GM04503 (cell line): ENCODE measurements at regions not wholly inside any gene's neighbourhood (a gene's known extent, or its start where the extent isn't known, plus 50 kb on each side); places are given as distances from the start of the nearest gene placed in this dataset.

Source experiments
- DNase-seq: peaks from one replicate; pipeline ENCODE4 v3.0.0-alpha.2; 2012; ENCODE audit warnings: low read depth

DNA sequence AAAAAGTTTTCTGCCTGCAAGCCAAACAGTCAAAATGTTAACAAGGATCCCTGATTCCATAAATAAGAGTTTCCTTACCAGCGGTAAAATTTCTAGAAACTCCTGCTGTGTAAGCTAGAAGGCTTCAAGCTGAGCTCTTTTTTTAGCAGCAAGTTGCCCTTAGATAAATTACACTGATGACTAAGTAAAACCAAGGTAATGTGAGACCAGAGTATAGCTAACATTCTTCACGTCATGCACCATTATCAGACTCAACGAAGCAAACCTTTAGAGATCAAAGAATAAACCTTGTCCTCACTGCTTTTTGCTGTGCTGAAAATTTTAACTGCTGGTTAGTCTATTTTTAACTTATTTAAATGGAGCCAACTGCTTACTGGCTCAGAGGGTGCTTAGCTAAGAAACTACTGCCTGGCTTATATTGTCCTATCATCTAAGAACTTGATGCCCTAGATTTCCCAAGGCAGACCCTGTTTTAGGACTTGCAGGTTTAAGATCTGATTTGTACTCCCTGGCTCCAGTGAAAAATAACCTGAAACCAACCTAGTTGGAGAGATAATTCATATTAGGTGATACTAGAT lies 900.7 kb downstream of the JRKL start:
- no peak for DNase-seq

DNA sequence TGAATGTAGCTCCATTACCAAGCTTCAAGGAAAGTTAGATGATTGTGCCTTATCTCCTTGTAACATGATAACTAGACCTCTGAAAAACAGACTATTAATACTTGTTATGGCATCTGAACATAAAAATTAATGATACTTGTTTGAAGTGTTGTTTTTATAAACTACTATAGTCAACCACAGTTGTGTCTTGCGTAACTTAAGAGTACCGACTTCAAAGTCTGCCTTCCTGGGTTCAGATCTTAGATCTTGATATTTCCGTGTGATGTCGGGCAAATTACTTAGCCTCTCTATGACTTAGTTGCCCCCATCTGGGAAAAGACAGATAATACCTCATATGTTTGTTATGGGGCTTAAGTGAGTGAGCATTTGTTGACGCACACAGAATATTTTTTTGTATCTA lies 906.5 kb downstream of the JRKL start:
- no peak for DNase-seq

DNA sequence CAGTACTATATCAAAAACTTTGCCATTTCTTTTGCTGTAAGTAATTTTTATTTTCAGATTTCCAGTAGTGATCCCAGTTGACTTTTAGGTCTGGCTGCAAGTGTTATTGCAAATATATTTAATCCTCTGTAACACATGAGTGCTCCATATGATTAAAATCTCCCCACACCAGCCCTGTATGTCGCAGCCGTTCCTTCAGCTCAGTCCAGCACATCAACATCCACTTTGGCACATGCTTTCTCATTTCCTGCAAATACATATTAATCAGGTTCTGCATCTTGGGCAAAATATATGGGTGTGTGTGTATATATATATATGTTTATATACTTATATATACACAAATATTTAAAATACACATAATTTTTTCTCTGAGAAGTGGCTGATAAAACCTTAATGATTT lies 919.5 kb downstream of the JRKL start:
- DNase-seq = no peak

DNA sequence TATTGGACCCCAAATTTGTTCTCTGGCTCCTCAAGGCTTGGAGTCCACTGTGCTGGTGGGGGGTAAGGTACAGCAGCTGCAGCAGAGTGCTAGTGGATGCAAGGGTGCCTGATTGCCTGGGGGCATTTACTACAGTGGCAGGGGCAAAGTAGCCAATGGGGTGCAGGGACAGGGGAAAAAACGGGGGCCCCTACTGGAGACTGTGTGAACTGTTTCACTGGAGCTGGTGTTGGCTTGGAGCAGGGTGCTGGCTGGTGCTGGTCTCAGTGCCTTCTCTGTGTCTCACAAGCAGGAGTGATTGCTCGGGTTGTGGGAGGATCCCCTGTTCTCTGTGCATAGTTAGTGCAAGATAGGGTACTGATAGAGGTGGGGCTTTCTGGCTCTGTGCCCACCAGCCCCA lies 935.9 kb downstream of the JRKL start:
- DNase-seq = no peak

DNA sequence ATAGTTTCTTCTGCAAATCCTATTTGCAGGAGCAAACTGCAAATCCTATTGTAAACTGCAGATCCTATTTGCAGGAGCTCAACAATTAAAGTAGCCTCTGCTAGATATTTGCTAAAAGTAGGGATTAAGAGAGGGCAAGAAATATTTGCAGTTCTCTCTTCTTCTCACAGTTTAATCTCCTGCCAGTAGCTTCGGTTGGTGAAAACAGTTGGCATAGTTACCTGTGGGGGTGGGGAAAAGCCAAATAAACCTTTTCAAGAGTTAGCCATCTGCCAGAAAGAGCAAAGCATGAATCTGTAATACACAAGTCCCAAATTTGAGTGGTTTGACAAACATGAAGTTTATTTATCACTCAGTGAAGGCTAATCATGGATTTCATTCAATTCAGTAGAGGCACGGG lies 942.5 kb downstream of the JRKL start:
- DNase-seq = no peak

DNA sequence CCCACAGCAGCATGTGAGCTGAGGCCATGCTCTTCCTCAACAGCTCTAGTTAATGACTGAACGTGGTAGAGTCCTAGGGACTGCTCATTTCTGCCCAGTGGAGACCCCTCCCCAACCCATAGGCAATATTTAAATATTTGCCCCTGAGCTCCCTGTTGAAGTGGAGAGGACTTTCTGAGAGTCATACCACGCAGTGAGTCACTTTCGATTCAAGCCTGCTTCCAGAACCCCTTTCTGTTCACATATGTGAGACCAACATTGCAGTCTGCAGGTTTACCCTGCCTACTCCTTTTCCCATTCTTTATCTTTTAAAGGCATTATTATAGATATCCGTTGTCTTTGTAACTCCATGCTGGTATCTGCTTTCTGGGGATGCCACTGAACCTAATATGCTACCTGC lies 946.3 kb downstream of the JRKL start:
- DNase-seq = no peak

DNA sequence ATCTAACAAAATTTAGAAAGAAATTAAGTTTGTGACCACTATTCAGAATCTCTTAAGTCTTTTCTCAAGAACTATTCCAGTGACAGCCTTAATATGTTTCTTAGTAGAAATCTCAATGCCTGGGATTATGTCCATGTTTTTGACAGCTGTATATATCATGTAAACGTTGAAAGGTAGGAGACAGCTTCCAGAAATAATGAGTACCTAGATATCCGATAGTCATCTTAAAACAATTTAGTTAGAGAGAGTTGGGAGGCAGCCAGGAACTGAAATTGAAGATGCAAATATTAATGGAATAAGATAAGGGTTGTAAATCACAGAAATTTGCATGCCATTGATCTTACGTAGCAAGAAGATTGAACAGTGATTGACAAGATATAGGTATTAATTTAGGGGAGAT lies 955.2 kb downstream of the JRKL start:
- no peak for DNase-seq

DNA sequence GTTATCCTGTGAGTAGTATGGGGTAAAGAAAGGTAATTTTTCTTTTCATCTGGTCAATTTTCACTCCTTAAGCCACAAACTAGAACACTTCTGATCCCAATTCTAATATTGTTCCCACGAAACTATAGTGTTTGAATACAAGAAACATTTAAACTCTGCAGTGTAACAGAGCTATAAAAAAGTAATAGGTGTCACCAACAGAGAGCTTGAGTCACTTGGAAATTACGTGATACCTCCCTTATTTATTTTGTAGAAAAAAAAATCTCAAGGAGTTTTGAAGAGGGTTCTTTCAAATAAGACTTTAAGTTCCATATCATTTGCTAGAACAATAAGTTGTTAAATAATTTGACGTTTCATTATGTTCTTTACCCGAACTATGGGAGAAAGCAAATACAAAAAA lies 959.4 kb downstream of the JRKL start:
- no peak for DNase-seq

DNA sequence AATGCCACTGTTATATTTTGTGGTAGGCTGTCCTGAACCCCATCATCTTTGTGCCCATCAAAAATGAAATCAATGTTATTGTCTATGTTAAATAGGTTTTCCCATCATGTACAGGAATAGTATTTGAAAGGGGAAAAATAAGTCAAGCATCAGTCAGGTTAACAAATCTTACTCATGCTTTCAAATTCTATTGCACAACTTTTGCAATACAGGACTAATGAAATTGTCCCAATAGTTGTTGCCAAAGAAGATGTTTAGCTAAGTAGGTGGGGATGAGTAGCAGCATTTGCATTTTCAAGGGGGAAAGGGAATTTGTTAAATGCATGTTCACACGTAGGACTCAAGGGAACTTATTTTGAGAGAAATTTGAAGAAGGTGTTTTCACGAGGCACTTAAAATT lies 962.1 kb downstream of the JRKL start:
- no peak for DNase-seq

DNA sequence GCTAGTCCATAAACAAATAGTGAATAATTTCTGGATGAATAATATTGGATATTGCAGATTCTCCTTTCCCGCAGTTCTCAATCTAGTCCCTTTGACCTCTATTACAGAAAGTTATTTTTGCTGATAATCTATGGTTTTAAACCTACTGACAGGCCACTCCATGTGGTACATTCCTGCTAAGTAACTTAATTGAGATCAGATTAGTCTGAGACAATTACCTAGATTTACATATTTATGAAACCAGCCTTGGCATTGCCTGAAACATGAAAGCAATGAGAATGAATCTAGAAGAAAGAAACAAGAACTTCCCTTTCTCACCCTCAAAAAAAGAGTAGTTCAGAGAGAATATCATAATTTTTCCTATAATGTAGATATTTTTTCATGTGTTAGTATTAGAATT lies 964.2 kb downstream of the JRKL start:
- no peak for DNase-seq

DNA sequence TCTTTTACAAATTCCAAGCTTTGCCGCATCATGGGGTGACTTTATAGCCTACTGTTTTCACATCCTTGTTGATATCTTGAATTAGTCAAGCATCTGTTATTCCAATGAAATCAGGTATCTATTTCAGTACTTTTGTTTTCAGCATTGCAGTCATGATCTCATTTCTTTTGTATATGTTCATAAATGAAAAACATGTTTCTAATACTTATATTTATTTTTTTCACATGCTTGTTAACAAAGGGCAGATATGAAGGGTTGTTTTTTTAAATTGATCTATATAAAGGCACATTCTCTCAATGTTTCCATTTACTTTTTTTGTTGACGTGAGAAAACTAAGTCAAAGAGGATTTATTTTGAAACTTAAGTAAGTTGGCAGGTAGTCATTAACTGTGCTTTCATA lies 964.8 kb downstream of the JRKL start:
- no peak for DNase-seq

DNA sequence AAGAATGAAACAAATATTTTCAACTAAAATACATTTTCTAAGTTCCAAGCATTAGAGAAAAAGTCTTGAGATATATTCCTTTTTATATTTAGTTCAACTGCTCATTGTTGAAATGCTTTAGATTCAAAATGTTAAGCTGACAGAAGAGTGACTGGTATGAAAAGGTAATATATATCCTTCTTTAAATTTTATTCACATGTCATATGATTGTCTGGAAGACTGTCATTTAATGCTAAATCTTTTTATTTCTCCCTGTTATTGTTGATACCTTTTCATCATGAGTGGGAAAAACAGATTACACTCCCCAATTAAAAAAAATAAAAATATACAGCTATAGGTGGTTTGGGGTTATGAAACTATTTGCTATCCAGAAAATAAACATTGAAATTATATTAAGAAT lies 965.4 kb downstream of the JRKL start:
- no peak for DNase-seq

DNA sequence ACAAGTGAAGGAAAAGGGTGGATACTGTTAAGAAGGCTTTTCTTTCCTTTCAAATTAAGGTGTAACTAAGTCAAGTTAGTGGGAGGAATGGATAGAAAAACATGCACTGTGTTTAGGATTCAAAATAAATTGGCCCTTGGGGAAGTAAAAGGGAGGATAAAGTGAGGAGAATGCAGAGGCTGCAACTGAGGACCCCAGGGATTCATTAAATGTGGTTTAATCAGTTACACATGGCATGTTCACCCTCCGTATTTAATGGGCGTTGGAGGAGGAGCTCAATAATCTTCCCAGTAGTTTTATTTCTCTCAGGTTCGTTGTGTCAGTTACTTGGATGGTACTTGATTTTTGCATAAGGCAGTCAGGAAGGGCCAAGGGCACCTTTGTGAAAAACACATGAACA lies 966.3 kb downstream of the JRKL start:
- no peak for DNase-seq

DNA sequence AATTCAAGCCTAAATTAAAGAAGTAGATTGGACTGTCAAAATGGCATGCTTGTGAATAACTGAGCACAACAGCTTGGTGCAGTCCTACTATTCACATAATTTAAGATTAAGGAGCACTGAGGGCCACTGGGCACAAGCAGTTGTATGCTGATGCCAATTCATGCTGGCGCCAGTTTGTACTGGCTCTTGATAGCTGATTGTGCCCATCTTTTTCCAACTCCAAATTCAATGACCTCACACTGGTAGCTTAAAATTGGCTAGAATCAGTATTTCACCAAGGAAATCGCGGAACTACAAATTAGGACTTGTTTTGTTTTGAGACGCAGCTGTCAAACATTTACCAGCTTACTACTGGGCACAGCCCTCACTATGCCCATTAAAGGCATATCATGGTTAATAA lies 969.2 kb downstream of the JRKL start:
- DNase-seq = no peak

DNA sequence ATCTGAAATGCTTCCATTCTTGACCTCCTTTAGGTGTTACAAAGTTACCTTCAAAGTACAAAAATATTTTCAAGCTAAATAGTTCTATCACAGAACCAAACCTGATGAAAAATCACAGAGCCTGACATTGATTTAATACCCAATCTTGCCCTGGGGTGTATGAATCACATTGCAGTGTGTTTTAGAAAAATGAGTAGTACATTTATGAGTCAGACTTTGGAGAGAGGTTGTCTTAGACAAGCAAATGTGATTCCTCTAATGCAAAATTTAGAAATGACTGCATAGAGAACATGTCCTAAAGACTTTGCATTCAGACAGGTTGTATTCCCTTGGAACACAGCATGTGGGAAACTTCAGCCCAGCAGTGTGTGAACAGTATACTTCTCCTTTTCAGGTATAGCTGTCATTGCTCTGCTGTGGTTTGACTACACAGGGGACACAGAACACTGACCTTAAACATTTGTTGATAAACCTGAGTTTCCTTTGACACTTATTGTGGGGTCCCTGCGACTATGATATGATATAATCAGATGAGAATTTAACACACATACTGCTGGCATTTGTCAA lies 972.1 kb downstream of the JRKL start:
- DNase-seq = no peak

DNA sequence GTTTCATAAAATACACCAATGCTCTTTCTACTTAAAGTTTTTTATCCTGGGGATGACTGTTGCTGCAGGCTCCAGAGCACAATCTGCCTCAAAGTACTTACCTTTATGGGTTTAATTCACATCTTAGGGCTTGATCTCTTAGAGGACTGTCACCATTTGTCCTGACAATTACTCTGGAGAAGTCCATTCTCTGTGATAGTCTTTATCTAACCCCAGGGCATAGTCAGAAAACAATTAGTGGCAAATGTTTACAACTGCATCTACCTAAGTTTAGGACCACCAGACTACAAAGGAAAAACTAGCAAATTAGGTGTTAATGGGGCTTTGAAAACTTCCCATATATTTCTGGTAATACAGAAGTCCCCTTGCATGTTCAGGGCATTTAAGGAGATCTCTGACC lies 973.5 kb downstream of the JRKL start:
- DNase-seq = no peak

DNA sequence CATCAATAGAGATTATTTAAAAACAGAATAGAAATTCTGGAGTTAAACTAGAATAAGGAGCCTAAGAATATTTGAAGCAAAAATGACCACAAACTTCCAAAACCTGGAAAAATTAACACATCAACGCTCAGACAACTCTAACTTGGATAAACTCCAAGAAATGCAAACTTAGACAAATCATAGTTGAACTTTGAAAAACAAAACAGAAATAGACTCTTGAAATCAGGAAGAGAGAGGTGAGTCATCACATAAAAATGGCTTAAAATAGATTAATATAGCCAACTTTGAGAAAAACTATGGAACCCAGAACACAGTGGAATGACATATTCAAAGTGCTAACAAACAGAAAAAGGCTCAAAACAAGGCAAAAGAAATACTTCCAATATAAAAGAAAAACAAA lies 974.2 kb downstream of the JRKL start:
- no peak for DNase-seq

DNA sequence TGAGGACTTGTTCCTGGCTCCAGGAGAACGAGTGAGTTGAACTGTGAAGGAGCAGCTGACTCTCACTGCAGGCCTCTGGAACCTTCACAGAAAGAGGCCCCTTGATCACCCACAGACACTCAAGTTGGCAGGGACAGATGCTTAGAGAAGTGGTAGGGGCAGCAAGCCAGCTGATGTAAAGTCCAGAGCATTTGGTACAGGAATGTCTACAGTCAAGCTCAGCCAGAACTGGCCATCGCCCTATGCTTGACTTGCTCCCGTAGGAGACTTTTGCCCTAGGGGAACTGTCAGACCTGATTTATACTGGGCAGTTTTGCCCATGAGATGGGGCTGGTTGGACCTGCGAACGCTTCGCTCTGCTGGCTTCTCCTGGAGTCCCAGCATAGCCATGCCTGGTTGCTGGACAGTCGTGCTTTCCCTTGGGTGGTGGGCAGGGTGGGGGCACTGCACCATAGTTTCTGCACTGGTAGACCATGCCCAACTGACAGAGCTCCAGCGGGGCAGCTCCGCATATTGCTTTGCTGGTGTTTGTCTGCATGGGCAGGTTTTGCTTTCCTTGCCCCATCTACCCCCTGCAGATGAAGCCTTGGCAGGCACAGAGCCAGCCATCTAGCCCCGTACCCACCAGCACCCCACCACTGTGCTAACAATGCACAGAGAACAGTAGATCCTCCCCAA lies 977.7 kb downstream of the JRKL start:
- no peak for DNase-seq

DNA sequence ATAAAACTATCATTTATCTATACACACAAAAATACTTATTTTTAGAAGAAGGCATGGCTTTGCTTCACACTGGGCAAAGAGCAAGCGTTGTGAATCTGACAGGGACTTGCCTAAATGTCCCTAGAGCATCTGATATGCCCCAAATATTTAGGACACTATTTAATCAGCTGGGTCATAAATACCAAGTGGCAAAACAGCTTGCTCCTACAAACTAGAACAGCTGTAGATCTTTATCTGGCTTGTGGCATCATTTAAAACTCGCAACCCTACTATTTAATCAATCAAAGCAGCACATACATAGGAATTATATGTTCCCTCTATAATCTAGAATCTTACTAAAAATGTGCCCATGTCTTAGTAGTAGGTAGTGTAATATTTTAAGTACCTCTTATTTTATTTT lies 999.5 kb downstream of the JRKL start:
- DNase-seq = no peak

DNA sequence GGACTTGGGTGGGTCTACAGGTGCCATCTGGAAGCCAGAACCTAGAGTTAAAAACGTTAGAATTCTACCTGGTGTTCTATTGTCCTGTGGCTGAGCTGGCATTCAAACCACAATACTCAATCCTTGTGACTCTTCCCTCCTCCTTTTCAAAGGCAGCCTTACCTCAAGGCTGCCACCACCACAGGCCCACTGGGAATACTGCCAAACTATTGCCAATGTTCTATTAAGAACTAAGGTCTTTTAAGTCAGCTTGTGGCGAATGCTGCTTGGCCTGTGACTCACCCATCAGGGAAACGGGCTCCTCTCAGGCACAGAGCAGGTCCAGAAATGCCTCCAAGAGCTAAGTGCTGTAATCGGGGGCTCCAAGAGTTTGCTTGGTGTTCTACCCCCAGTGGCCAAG lies 1008.4 kb downstream of the JRKL start:
- DNase-seq = no peak

DNA sequence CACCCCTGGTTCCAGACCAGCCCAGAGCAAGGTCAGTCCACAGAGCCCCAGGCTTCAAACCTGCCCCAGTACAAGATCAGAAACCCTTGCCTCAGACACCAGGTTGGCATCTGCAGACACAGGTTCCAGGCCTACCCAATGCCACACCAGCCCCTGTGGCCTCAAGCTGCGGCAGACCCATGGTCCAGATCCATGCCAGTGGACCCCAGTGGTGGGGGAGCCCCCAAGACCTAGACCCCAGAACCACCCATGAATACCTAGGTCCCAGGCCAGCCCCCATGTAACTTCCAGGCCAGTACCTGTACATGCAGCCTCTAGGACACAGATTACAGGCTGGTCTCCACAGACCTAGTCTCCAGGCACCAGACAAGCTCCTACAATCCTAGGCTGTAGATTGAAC lies 1019.3 kb downstream of the JRKL start:
- DNase-seq = no peak

DNA sequence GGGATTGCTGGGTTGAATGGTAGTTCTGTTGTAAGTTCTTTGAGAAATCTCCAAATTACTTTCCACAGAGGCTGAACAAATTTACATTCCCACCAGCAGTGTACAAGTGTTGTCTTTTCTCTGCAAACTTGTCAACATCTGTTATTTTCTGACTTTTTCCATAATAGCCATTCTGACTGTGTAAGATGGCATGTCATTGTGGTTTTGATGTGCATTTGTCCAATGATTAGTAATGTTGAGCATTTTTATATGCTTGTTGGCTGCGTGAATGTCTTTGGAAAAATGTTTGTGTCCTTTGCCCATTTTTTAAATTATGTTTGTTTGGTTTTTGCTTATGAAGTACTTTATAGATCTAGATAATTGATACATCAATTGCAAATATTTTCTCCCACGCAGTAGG lies 1025.0 kb downstream of the JRKL start:
- no peak for DNase-seq

DNA sequence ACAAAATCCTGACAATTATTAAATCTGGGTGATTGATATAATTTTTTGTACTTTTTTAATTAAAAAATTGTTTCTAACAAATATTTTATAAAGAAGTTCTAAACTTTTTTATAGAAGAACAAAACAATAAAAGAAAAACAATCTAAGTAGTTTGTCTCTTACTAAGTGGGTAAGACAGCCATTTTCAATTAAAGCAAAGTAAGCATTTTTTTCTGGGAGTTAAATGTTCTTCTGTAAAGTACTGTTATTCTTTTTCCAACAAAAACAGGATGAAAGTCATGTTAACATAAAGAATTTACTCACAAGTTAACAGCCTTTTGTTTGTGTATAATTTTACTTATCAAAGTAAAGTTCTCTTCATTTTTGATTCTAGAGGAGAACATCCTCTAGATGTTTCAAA lies 1029.9 kb downstream of the JRKL start:
- DNase-seq = no peak

DNA sequence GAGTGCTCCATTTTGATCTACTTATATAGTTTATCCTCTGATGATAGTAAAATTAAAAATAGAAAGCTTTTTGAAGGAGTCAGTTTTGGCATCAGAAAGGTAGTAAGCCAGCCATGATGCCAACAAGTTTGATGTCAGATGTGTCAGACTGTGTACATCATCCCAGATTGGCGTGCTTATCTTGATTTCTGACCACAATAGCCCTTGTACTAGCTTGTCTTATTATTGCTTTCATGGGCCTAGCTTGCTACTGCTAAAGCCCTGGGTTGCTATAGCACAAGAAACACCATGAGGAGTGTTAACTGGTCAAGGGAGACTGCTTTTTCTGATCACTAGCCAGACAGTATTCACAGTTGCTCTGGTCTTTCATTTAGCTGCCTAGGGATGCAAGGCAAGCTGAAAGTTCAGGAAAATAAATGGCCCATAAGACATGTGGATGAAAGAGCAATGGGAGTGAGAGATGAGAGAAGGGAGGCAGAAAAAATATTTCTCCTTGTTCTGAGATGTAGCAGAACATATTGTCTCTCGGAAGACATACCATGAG lies 1038.5 kb downstream of the JRKL start:
- DNase-seq = no peak
